Skin epidermis (tissue), 12 donors: ENCODE measurements at regions not wholly inside any gene's neighbourhood (a gene's known extent, or its start where the extent isn't known, plus 50 kb on each side); places are given as distances from the start of the nearest gene placed in this dataset.

Experiments
- H3K27ac ChIP-seq, 21 experiments: fragments of 200-600 bp; sonication (generic) in 11 of 21; one replicate each; pipeline ENCODE4 v1.5.0; 2020; ENCODE audit warnings: mild to moderate bottlenecking in 3 of 21, inconsistent platforms in 2 of 21, moderate library complexity in 2 of 21
- H3K4me3 ChIP-seq, 7 experiments: fragments of 200-600 bp; sonication (generic) in 2 of 7; one replicate each; pipeline ENCODE4 v1.5.0; 2020; ENCODE audit warnings: inconsistent platforms in 2 of 7, mild to moderate bottlenecking in 2 of 7, moderate library complexity in 1 of 7

GRCh38 chr1:234718496-234719453 lies 108.8 kb upstream of the IRF2BP2 start:
- Histone ChIP-seq H3K4me3 (no peak overlapping the region), H3K27ac (peak overlapping the region in 15 of 21 experiments; percentile 4 to 99 (median 55))

GRCh38 chr1:234716908-234717375 lies 107.0 kb upstream of the IRF2BP2 start:
- peak overlapping the region in 9 of 21 experiments; percentile 18 to 96 (median 65) for H3K27ac ChIP-seq
- H3K4me3 ChIP-seq, result no peak overlapping the region

GRCh38 chr1:234715252-234716014 lies 105.5 kb upstream of the IRF2BP2 start:
- peak overlapping the region in 3 of 21 experiments; percentile 45 to 66 (median 65) for H3K27ac ChIP-seq
- H3K4me3 ChIP-seq, result no peak overlapping the region

GRCh38 chr1:234713859-234714258 lies 103.9 kb upstream of the IRF2BP2 start:
- Histone ChIP-seq H3K27ac (no peak overlapping the region), H3K4me3 (no peak overlapping the region)

GRCh38 chr1:234713440-234713839 lies 103.5 kb upstream of the IRF2BP2 start:
- Histone ChIP-seq H3K4me3 (no peak overlapping the region), H3K27ac (no peak overlapping the region)

- Histone ChIP-seq H3K27ac (no peak overlapping the region), H3K4me3 (no peak overlapping the region)
Measured at GRCh38 chr1:234712891-234713305, 102.9 kb upstream of the IRF2BP2 start.

GRCh38 chr1:234710936-234711724 lies 101.2 kb upstream of the IRF2BP2 start:
- no peak overlapping the region for H3K27ac ChIP-seq

GRCh38 chr1:234710381-234710780 lies 100.4 kb upstream of the IRF2BP2 start:
- Histone ChIP-seq H3K27ac (peak overlapping the region in 2 of 21 experiments; percentile 14 to 27), H3K4me3 (no peak overlapping the region)

More at GRCh38 chr1:234710936-234711724, 101.2 kb upstream of the IRF2BP2 start:
- no peak overlapping the region for H3K4me3 ChIP-seq

- Histone ChIP-seq H3K27ac (peak overlapping the region in 7 of 21 experiments; percentile 3 to 40 (median 14)), H3K4me3 (no peak overlapping the region)
Measured at GRCh38 chr1:234709473-234710228, 99.7 kb upstream of the IRF2BP2 start.

- H3K27ac ChIP-seq, result peak overlapping the region in 2 of 21 experiments; percentile 14 to 30
- no peak overlapping the region for H3K4me3 ChIP-seq
Measured at GRCh38 chr1:234708700-234709395, 98.9 kb upstream of the IRF2BP2 start.

GRCh38 chr1:234707641-234708040 lies 97.7 kb upstream of the IRF2BP2 start:
- Histone ChIP-seq H3K4me3 (no peak overlapping the region), H3K27ac (no peak overlapping the region)

GRCh38 chr1:234706931-234707330 lies 97.0 kb upstream of the IRF2BP2 start:
- Histone ChIP-seq H3K4me3 (no peak overlapping the region), H3K27ac (no peak overlapping the region)

GRCh38 chr1:234706199-234706598 lies 96.2 kb upstream of the IRF2BP2 start:
- Histone ChIP-seq H3K27ac (no peak overlapping the region), H3K4me3 (no peak overlapping the region)

GRCh38 chr1:234705615-234706014 lies 95.6 kb upstream of the IRF2BP2 start:
- no peak overlapping the region for H3K4me3 ChIP-seq
- no peak overlapping the region for H3K27ac ChIP-seq

- no peak overlapping the region for H3K4me3 ChIP-seq
- H3K27ac ChIP-seq, result no peak overlapping the region
Measured at GRCh38 chr1:234704106-234704887, 94.3 kb upstream of the IRF2BP2 start.

GRCh38 chr1:234702342-234703000 lies 92.5 kb upstream of the IRF2BP2 start:
- no peak overlapping the region for H3K4me3 ChIP-seq
- peak overlapping the region in 6 of 21 experiments; percentile 8 to 84 (median 35) for H3K27ac ChIP-seq
